GM11168 (cell line): ENCODE measurements at regions not wholly inside any gene's neighbourhood (a gene's known extent, or its start where the extent isn't known, plus 50 kb on each side); places are given as distances from the start of the nearest gene placed in this dataset.

Experiments
- in situ Hi-C: fragments of 300-500 bp; cut with MboI; formaldehyde crosslinking; loops from one replicate; pipeline ENCODE4 v1.12.0; 2022; ENCODE audit warnings: low sequenced_read_pairs; ENCODE audit not compliant: unreplicated experiment

- in situ Hi-C loops = no loop called here
These were observed 1491.2 kb downstream of the BRD1 start for GRCh38 chr22:48336339-48337060.

DNA sequence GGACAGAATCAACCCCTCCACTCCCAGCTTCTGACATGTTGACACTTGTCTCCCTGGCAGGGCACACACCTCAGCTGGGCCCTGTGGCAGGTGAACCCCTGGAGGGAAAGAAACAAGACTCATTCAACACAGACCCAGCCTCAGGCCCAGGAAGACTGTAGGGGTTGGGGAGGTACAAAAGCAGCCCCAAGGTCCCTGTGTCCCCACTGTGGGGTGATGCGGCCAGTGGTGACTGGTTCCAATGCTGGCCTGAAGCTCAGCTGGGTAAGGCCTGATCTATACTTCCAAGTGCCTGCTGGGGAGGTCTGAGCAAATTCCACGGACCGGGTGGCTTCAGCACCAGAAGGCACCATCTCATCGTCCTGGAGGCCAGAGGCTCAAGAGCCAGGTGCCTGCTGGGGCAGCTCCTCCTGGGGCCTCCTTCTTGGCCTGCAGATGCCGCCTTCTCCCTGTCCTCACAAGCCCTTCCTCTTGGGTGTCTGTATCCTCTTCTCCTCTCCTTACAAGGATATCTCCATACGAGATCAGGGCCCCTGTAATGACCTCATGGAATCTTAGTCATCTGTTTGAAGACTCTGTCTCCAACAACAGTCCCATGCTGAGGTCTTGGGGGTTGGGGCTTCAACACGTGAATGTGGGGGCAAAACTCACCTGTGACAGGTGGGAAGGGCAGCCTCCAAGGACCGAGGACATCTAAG is 1492.1 kb downstream of the BRD1 start:
- in situ Hi-C loops = no loop called here

- in situ Hi-C loops = no loop called here
These were observed 1492.7 kb downstream of the BRD1 start for GRCh38 chr22:48334971-48335370.

DNA sequence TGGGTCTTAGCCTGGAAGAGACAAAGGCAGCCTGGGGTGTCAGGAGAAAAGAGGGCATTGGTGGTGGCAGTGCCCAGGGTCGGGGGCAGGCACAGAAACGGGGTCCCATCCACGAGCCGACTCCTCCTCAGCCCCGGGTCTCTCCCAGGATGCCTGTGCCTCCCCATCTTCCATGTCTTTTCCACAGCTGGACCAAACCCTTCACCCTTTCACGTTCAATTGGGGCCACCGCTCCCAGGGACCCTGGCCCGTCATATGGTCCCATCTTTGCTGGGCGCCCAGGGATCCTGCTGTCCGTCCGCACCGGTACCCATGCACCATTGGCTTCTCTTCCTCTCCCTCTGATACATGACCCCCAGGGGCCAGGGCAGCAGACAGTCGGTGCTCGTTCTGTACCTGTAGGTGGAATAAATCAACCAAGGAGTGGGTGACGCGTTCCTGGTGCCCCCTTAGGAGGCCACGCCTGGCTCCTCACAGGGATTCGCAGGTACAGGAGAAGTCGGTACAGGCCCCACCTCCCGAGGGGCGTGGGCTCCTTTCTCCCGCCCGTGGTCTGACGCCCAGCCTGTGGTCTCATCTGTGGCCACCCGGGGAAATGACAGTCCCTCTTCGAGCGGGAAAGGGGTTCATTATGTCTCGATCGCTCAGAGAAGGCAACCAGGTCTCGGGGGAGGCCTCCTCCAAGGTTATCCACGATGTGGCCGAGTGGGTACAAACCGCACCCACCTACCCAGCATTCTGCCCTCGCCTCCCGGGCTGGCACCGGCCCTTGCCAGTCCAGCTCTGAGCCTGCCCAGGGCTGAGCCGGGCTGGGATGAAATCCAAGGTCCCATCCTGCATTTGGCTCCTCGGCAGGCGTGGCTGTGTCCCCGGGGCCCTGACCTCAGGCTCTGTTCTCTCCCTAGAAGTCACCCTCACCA is 1493.6 kb downstream of the BRD1 start:
- in situ Hi-C loops = no loop called here

DNA sequence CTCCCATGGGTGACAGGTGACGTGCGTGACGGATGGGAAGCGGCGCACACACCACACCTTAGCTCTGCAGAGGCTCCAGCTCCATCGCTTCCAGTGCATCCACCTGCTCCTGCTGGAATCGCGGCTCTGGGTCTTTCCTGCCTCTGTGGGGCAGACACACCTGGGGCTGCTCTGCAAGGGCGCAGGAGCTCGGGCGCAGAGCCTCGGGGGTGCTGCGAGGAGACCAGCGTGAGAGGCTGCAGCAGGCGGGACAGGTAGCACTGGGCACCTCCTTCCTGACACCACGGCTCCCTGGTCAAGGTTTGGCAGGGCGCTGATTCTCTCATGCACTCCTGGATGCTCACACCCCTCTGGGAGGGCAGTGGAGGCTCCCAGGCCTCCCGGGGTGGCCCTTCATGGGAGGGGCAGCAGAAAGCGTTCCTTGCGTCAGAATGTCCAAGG is 1494.3 kb downstream of the BRD1 start:
- in situ Hi-C loops = no loop called here

DNA sequence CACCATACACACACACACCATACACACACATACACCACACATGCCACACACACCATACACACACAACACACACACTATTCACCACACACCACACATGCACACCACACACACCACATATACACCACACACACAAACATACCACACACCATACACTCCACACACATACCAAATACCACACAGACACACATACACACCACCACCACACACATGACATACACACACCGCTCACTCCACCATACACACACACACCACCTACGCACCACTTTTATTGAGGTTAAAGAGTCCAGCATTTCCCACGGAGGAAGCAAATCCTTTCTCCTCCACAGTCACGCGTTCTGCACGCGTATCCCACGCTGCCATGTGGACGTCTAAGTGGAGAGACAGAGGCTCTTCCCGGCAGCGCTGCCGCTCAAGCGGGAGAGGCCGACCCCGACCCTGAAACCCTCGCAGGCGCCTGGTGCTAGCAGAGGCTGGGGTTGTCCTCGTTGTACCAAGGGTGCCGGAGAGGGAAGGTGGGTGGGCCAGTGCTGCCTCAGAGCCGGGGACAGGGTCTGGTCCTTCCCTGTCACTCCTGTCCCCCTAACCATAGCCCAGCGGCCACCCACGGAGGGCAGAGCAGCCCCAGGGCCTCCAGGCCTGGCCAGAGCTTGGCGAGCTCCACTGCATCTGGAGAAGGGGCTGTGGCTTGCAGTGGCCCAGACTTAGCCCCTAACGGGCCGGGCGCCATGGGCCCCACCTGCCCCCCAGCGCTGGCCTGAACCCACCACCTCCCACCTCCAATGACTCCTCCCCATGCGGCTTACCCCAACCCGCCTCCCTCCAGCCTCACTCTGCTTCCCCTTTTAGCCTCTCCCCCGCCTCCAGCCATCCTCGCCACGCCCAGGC is 1495.0 kb downstream of the BRD1 start:
- in situ Hi-C loops = no loop called here

DNA sequence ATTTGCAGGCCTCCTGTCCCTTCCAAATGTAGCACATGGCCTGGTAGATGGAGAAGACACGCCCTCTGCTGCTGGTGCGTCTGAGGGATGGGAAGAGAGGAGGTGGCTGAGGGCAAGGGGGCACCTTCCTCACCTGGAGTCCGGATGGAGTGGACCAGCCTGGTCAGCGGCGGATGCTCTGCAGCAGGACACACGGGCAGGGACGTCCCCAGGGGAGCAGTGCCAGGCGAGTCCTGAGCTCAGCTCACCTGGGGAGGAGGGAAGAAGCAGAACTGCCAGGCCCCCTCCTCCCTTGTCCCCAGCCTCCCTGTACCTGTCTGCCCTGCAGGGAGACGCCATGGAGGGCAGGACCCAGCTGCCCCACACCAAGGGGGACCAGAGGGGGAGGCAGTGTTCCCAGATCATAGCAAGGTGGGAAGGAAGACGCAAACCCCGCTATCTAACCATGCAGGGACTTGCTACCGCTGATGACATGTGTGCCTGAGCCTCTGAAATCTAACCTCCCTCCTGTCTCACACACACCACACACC is 1495.9 kb downstream of the BRD1 start:
- in situ Hi-C loops = no loop called here

DNA sequence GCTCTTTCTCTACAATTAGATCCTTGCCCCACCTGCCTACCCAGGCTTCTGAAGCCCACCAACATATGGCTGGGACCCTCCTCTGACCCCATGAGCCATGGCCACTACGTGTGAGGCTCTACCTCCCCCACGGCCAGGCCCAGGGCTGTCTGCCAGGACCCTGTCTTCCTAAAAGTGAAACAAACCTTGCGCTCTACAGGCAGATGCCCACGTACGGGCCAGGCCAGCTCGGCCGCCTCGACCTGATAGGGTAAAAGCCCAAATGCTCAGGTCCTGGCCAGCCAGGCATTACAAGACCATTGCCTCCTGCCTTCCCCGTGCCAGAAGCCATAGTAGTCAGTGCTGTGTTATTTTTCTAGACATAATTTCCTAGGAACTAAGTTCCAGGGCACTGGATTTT is 1496.4 kb downstream of the BRD1 start:
- in situ Hi-C loops = no loop called here

DNA sequence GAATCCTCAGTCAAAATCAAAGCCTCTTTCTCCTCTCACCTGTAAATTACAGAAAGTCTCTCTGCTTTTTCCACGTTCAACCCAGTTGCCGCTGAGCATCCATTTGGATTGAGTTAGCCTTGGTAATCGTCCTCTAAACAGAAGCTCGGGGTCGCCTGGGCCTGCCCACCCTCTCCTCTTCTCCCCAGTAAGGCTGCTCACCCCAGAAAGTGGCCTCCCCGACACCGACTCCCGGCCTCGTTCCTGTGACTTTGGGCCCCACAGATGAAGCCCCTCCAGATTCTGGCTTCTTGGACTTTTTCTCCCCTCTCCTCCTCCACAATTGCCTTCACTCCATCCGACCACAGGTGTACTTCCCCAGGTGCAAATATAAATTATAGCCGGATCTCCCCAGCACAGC is 1500.0 kb downstream of the BRD1 start:
- in situ Hi-C loops = no loop called here

GRCh38 chr22:48323746-48324145 is 1503.9 kb downstream of the BRD1 start:
- in situ Hi-C loops = no loop called here

GRCh38 chr22:48322907-48323306 is 1504.8 kb downstream of the BRD1 start:
- in situ Hi-C loops = no loop called here

GRCh38 chr22:48321986-48322545 is 1505.6 kb downstream of the BRD1 start:
- in situ Hi-C loops = no loop called here

GRCh38 chr22:48320683-48321451 is 1506.8 kb downstream of the BRD1 start:
- in situ Hi-C loops = no loop called here

DNA sequence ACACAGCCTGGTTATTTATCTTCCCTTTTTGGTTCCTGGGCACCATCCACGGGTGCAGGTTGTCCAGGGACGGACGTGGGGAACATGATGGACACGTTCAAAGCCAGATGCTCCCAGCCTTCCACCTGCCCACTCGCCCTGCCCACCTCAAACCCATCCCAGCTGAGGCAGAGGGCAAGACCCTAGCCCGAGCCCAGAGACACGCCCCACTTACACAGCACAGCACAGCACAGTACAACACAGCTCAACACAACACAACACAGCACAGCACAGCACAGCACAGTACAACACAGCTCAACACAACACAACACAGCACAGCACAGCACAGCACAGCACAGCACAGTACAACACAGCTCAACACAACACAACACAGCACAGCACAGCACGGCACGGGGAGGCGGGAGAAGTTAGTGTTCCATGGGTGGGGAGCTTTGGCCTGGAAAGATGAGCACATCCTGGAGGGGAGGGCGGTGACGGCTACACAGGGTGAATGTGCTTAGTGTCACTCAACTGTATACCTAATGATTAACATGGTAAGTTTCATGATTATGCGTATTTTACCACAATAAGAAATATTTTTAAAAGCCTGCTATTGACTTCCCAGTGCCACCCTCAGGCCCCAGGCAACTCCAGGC is 1507.5 kb downstream of the BRD1 start:
- in situ Hi-C loops = no loop called here

- in situ Hi-C loops = no loop called here
These were observed 1508.2 kb downstream of the BRD1 start for GRCh38 chr22:48319321-48320047.

- in situ Hi-C loops = no loop called here
These were observed 1508.9 kb downstream of the BRD1 start for GRCh38 chr22:48318575-48319320.

GRCh38 chr22:48318173-48318572 is 1509.5 kb downstream of the BRD1 start:
- in situ Hi-C loops = no loop called here
